HG02798 (cell line): ENCODE measurements at regions not wholly inside any gene's neighbourhood (a gene's known extent, or its start where the extent isn't known, plus 50 kb on each side); places are given as distances from the start of the nearest gene placed in this dataset.
A peak's percentile ranks its signal among the peaks of the same experiment; 100 is the strongest.
"Not testable (repeated sequence)": the region's sequence is repeated elsewhere in the genome, so short reads cannot be mapped to it uniquely, and the experiment has no call there.

Source experiments
- ATAC-seq: cut with Tn5 transposase; IDR thresholded peaks from one replicate; pipeline ENCODE4 v1.9.1; 2021; ENCODE audit warnings: mild to moderate bottlenecking; ENCODE audit not compliant: unreplicated experiment, poor library complexity

DNA sequence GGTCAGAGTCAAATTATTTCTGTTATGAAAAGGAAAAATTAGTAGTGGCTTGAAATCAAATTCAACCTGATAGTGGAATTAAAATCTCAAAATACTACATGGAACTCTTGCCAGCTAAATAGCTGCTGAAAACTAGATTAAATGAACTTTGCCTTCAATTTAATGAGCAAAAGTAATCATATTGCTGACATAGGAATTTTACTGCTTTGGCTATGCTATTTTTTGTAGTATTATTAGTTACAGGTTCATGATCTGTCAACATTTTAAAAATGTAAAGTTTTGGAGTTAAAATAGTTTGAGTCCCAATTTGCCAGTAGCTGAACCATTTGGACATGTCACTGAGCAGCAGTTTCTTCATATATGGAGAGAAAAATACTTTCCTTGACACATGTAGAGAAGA is 81.4 kb downstream of the RERGL start:
- no peak for ATAC-seq

DNA sequence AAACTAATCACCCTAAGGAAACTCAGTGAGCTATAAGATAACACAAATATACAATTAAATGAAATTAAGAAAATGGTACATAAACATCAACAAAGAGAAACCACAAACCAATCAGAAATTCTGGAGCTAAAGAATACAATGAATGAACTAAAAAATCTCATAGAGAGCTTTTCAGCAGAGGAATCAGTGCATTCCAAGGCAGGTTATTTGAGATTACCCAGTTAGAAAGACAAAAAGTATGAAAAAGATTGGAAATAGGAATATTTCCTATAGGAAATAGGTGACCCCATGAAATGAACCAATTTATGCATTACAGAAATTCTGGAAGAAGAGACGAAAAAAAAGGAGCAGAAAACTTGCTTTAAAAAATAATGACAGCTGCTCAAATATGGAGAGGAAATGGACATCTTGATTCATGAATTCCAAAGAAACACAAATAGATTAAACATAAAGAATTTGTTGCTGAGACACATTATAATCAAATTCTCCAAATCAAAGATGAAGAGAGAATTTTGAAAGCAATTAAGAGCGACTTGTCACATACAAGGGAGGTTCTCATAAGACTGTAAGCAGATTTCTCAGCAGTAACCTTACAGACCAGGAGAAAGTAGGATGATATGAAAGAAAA is 90.7 kb downstream of the RERGL start:
- ATAC-seq, result no peak

DNA sequence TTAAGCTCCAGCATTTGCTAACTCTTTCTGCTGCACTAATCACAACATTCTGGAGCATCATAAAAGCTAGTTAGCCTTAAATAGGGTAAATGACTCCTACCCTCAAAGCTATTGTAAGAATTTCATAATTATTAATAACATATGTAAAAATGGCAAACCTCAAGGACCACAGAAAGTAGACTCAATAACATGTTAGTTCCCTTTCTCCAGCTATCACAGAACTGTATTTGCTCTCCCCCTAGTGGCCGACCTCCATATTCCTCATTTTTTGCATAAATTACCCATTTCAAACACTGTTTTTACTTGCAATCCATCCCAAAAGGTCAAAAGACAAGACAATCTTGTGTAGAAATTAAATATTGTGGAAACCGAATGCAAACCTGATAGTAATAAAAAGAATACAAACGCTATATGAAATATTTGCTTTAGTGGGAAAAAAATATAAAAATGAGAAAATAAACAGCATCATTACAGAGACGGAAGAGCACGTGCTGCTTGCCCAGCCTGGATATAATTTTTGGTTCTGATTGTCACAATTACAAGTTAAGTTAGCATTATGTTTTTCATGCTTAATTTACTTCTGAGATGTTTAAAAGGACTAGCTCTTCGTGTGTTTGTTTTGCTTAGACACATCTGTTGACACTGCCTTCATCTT is 97.9 kb downstream of the RERGL start:
- peak; percentile 93 for ATAC-seq

DNA sequence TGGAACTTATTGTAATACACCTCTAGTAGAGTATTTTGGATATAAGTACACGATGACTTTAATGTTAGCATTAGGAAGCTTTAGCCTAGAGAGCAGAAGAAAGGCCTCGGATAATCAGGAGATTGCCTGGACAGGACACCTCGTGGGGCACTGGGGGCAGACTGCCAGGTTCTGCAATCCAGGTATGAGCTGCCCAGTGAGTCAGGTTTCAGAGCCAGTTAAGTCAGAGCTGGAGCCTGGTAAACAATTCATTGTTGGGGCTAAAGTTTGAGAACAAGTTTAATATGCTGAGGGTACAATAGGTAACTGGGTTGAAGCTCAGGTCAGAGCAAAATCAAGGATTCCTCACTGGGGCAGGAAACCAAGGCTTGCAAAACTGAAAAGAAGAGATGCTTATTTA is 107.4 kb downstream of the RERGL start:
- ATAC-seq, result no peak

- no peak for ATAC-seq
Observed at GRCh38 chr12:17976202-17976601, 113.8 kb downstream of the RERGL start.

- no peak for ATAC-seq
Observed at GRCh38 chr12:17975763-17976162, 114.2 kb downstream of the RERGL start.

GRCh38 chr12:17975239-17975638 is 114.8 kb downstream of the RERGL start:
- no peak for ATAC-seq

GRCh38 chr12:17971850-17972249 is 118.1 kb downstream of the RERGL start:
- ATAC-seq, result no peak

DNA sequence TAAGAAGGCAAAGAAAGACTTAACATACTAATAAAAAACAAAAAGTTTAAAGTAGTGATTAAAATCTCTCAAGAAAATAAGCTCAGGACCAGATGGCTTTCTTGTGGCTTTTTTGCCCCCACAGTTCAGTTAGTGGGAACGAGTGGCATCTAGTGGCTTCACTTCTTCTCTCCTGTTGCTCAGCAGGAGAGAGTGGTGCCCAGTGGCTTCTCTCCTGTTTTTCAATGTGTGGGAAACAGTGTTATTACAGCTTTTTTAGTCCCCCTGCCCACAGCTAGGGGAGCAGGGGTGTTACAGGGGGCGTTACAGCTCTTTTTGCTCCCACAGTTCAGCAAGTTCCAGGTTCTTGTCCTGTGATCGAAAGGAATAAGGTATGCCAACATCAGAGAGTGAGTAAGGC is 135.2 kb downstream of the RERGL start:
- ATAC-seq, result no peak

GRCh38 chr12:17950898-17951297 is 139.1 kb downstream of the RERGL start:
- ATAC-seq, result no peak

DNA sequence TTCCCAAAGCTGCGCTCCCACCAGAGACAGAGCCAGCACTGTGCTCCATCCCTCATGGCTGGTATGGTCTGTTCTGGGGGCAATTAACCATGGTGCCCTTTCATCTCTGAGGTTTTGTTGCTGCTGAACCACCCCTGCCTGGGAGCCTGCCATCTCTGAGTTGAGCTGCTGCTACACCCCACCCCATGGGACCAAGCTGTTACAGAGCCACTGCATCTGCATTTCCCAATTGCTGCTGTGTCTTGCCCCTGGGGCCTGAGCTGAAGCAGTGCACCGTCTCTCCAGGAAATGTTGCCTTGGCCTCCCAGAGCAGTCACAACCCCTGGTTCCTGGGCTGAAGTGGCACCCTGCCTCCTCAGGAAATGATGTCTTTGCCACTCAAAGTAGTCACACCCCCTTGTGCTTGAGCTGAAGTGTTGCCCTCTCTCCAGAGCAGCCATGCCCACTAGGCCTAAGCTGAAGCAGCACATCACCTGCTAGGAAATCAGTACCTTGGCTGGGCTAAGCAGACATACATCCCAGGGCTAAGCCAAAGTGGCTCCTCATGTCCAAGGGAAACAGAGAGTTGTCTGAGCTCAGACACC is 140.3 kb downstream of the RERGL start:
- no peak for ATAC-seq

DNA sequence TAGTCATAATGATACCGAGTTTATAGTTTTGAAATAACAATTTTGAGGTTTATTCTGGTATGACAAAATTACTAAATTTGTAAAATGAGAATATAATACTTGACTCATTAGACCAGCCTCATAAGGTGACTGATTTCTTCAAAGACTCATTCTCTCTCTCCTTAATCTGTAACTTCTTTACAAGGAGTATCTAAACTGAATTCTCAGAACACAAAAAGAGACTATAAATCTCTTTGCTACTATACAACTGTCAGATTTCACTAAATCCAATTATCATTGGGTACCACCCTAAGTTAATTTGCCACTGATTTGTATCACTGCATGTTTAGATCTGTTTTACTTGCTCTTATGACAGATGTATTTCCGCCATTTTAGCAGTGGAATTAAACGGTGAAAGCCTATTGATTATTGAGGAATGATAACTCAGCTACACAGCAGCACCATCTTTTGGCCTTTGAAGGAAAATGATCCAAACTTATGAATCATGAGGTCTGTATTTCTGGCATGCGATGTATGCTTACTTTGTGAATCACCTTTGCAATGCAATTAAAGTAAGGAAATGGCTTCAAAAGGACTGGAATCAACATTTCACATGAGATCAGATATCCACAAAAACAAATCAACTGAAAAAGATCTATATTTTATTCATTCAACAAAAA is 161.2 kb downstream of the RERGL start:
- ATAC-seq, result no peak

GRCh38 chr12:17918013-17918412 is 172.0 kb downstream of the RERGL start:
- no peak for ATAC-seq

- ATAC-seq, result no peak
Observed at GRCh38 chr12:17884581-17884980, 205.4 kb downstream of the RERGL start.

DNA sequence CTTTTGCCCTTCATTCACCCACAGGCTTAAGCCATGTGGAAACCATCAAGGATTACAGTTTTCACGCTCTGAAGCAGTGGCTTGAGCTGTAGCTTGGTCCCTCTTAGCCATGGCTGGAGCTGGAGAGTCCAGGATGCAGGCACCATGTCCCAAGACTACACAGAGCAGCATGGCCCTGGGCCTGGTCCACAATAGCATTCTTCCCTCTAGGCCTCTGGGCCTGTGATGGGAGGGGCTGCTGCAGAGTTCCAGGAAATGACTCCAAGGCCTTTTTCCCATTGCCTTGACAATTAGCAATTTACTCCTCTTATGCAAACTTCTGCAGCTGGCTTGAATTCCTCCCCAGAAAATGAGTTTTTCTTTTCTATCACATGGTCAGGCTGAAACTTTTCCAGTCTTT is 211.3 kb downstream of the RERGL start:
- no peak for ATAC-seq

- no peak for ATAC-seq
Observed at GRCh38 chr12:17875230-17875629, 214.8 kb downstream of the RERGL start.

GRCh38 chr12:17866802-17867201 is 223.2 kb downstream of the RERGL start:
- ATAC-seq, result no peak

DNA sequence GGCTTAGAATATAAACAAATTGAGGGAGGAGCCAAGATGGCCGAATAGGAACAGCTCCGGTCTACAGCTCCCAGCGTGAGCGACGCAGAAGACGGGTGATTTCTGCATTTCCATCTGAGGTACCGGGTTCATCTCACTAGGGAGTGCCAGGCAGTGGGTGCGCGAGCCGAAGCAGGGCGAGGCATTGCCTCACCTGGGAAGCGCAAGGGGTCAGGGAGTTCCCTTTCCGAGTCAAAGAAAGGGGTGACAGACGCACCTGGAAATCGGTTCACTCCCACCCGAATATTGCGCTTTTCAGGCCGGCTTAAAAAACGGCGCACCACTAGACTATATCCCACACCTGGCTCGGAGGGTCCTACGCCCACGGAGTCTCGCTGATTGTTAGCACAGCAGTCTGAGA is 234.4 kb downstream of the RERGL start:
- ATAC-seq, result not testable (repeated sequence)

DNA sequence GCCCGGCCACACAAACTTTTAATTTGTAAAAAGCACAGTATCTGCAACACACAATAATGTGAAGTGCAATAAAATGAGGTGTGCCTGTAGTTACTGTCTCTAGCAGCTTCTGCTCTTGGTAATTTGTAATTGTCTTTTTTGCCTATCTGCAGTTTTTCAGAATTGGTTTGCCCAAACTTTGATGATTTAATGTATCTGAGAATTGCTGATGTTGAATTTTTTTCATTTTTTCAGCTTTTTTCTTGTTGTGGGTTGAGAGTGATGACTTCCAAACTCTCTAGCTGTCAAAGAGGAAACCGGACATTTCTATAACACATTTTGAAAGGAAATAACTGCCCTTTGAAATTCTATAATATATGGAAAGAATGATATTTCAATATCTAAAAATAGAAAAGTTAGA is 236.9 kb downstream of the RERGL start:
- ATAC-seq, result no peak

GRCh38 chr12:17841496-17841895 is 248.5 kb downstream of the RERGL start:
- no peak for ATAC-seq

GRCh38 chr12:17829813-17830212 is 260.2 kb downstream of the RERGL start:
- ATAC-seq, result no peak
